Gastrocnemius medialis (tissue), 4 donors: ENCODE measurements at regions not wholly inside any gene's neighbourhood (a gene's known extent, or its start where the extent isn't known, plus 50 kb on each side); places are given as distances from the start of the nearest gene placed in this dataset.

Experiments used
- CTCF ChIP-seq, 5 experiments: fragments of 450-650 bp in 3 of 5; fragments of 200-600 bp in 2 of 5; sonication (generic) in 2 of 5; IDR thresholded peaks in 4 of 5; conservative IDR thresholded peaks in 1 of 5; 1 replicate in 4 of 5; 2 replicates in 1 of 5; pipeline ENCODE4 v1.5.1; 2016 to 2019; ENCODE audit warnings: antibody characterized with exemption in 5 of 5, mild to moderate bottlenecking in 3 of 5, moderate library complexity in 3 of 5
- POLR2A ChIP-seq, 2 donors: fragments of 450-650 bp; IDR thresholded peaks; one replicate each; pipeline ENCODE4 v1.6.1; 2017; ENCODE audit warnings: antibody characterized with exemption in 2 of 2, mild to moderate bottlenecking in 2 of 2, moderate library complexity in 2 of 2

GRCh38 chr2:150256736-150257135 lies 230.7 kb downstream of the RND3 start:
- TF ChIP-seq CTCF (IDR thresholded peaks at IDR 0.05 in 4 of 5, conservative IDR thresholded peaks at IDR 0.05 in 1 of 5) (no peak), POLR2A (IDR thresholded peaks at IDR 0.05) (no peak)
